Sigmoid colon (tissue), 6 donors: ENCODE measurements at regions not wholly inside any gene's neighbourhood (a gene's known extent, or its start where the extent isn't known, plus 50 kb on each side); places are given as distances from the start of the nearest gene placed in this dataset.

Experiments
- DNase-seq: peaks from one replicate; pipeline ENCODE4 v3.0.0-alpha.2; 2019
- H3K27ac ChIP-seq, 4 donors: fragments of 200-600 bp; sonication (generic); one replicate each; pipeline ENCODE4 v1.5.1; 2016 to 2019; ENCODE audit warnings: mild to moderate bottlenecking in 1 of 4
- H3K27me3 ChIP-seq, 3 donors: fragments of 200-600 bp; sonication (generic); one replicate each; pipeline ENCODE4 v1.5.1; 2019; ENCODE audit warnings: mild to moderate bottlenecking in 1 of 3
- H3K36me3 ChIP-seq, 4 donors: fragments of 200-600 bp; sonication (generic); one replicate each; pipeline ENCODE4 v1.5.1; 2016 to 2019
- H3K4me1 ChIP-seq, 4 donors: fragments of 200-600 bp; sonication (generic); one replicate each; pipeline ENCODE4 v1.5.1; 2017 to 2019
- H3K4me3 ChIP-seq, 4 donors: fragments of 200-600 bp; sonication (generic); one replicate each; pipeline ENCODE4 v1.5.1; 2017 to 2019; ENCODE audit warnings: mild to moderate bottlenecking in 2 of 4, moderate library complexity in 1 of 4
- H3K9me3 ChIP-seq, 4 donors: fragments of 200-600 bp in 3 of 4; sonication (generic) in 3 of 4; one replicate each; pipeline versions ENCODE4 v1.5.1 to v1.6.1; 2013 to 2019
- CTCF ChIP-seq, 4 experiments: fragments of 450-650 bp in 3 of 4; fragments of 200-600 bp in 1 of 4; IDR thresholded peaks; one replicate each; pipeline ENCODE4 v1.5.1; 2016 to 2019; ENCODE audit warnings: antibody characterized with exemption in 4 of 4, mild to moderate bottlenecking in 3 of 4, moderate library complexity in 2 of 4
- EP300 ChIP-seq, 4 donors: sonication (generic); formaldehyde crosslinking; IDR thresholded peaks; one replicate each; pipeline ENCODE4 v1.6.1; 2017; ENCODE audit warnings: antibody characterized with exemption in 4 of 4
- POLR2A ChIP-seq, 2 donors: fragments of 450-650 bp; IDR thresholded peaks; one replicate each; pipeline ENCODE4 v1.6.1; 2016; ENCODE audit warnings: antibody characterized with exemption in 2 of 2, mild to moderate bottlenecking in 2 of 2, moderate library complexity in 2 of 2
- POLR2AphosphoS5 ChIP-seq, 4 donors: sonication (generic); formaldehyde crosslinking; IDR thresholded peaks; one replicate each; pipeline ENCODE4 v1.6.1; 2017; ENCODE audit warnings: antibody characterized with exemption in 4 of 4
- WGBS, 2 donors: extraction: QIAGEN DNeasy Blood & Tissue Kit; methylation state at CpG; one replicate each; pipeline ENCODE4 v1.1.7; 2013; 5-methylcytosine and 5-hydroxymethylcytosine counted together
- intact Hi-C: fragments of 100-400 bp; cut with DNase I; formaldehyde crosslinking; loops from one replicate; pipeline ENCODE4 v1.15.1; 2023
- donor health status: healthy with polysubstance abuse.
- donor health status: healthy.

- no peak for TF ChIP-seq EP300 (IDR thresholded peaks at IDR 0.05)
- TF ChIP-seq POLR2AphosphoS5 (IDR thresholded peaks at IDR 0.05), result peak in 1 of 4 donors; percentile 16
- peak overlapping the region in 1 of 4 donors; percentile 13 for H3K27ac ChIP-seq
Observed at GRCh38 chr5:116652196-116652729, 77.6 kb upstream of the SEMA6A start.

GRCh38 chr5:116651653-116652052 lies 77.0 kb upstream of the SEMA6A start:
- Histone ChIP-seq H3K4me1 (no peaks in the 10 kb centered on the region), H3K9me3 (no peaks in the 10 kb centered on the region), H3K36me3 (no peaks in the 10 kb centered on the region), H3K27ac (no peak overlapping the region), H3K27me3 (no peaks in the 10 kb centered on the region), H3K4me3 (no peak overlapping the region)
- intact Hi-C loops, result no loop called here
- TF ChIP-seq CTCF (IDR thresholded peaks at IDR 0.05) (no peak), POLR2A (IDR thresholded peaks at IDR 0.05) (no peak), POLR2AphosphoS5 (IDR thresholded peaks at IDR 0.05) (no peak), EP300 (IDR thresholded peaks at IDR 0.05) (no peak)
- no peak for DNase-seq
- 81% methylated on average over 3 of the region's 3 CpGs for WGBS, 2 donors

More at GRCh38 chr5:116652196-116652729, 77.6 kb upstream of the SEMA6A start:
- Histone ChIP-seq H3K36me3 (no peaks in the 10 kb centered on the region), H3K9me3 (no peaks in the 10 kb centered on the region), H3K4me3 (no peak overlapping the region), H3K4me1 (no peaks in the 10 kb centered on the region), H3K27me3 (no peaks in the 10 kb centered on the region)
- intact Hi-C loops, result no loop called here
- 69 to 81% methylated on average over 7 of the region's 7 CpGs for WGBS, 2 donors
- peak; percentile 72 for DNase-seq

GRCh38 chr5:116650964-116651363 lies 76.3 kb upstream of the SEMA6A start:
- intact Hi-C loops, result no loop called here
- Histone ChIP-seq H3K36me3 (no peaks in the 10 kb centered on the region), H3K4me1 (no peaks in the 10 kb centered on the region), H3K27me3 (no peaks in the 10 kb centered on the region), H3K27ac (no peak overlapping the region), H3K9me3 (no peaks in the 10 kb centered on the region), H3K4me3 (no peak overlapping the region)
- DNase-seq, result no peak
- 91% methylated on average over 4 of the region's 4 CpGs for WGBS, 2 donors
- TF ChIP-seq EP300 (IDR thresholded peaks at IDR 0.05) (no peak), CTCF (IDR thresholded peaks at IDR 0.05) (no peak), POLR2AphosphoS5 (IDR thresholded peaks at IDR 0.05) (no peak), POLR2A (IDR thresholded peaks at IDR 0.05) (no peak)

- 94 to 96% methylated on average over 7 of the region's 7 CpGs for WGBS, 2 donors
- no peaks in the 10 kb centered on the region for H3K9me3 ChIP-seq
- no peaks in the 10 kb centered on the region for H3K27me3 ChIP-seq
- DNase-seq, result no peak
- H3K4me3 ChIP-seq, result no peak overlapping the region
- TF ChIP-seq CTCF (IDR thresholded peaks at IDR 0.05), result no peak
- no peak for TF ChIP-seq EP300 (IDR thresholded peaks at IDR 0.05)
- no peak for TF ChIP-seq POLR2AphosphoS5 (IDR thresholded peaks at IDR 0.05)
- no peak for TF ChIP-seq POLR2A (IDR thresholded peaks at IDR 0.05)
- no peak overlapping the region for H3K27ac ChIP-seq
- intact Hi-C loops, result no loop called here
- no peaks in the 10 kb centered on the region for H3K4me1 ChIP-seq
- no peaks in the 10 kb centered on the region for H3K36me3 ChIP-seq
Observed at GRCh38 chr5:116650544-116650943, 75.9 kb upstream of the SEMA6A start.

GRCh38 chr5:116646611-116647289 lies 72.1 kb upstream of the SEMA6A start:
- 67 to 85% methylated on average over 10 of the region's 10 CpGs for WGBS, 2 donors
- H3K27me3 ChIP-seq, result no peaks in the 10 kb centered on the region
- no peak overlapping the region for H3K4me3 ChIP-seq
- no peaks in the 10 kb centered on the region for H3K4me1 ChIP-seq
- H3K36me3 ChIP-seq, result no peaks in the 10 kb centered on the region
- no peak for DNase-seq
- no peaks in the 10 kb centered on the region for H3K9me3 ChIP-seq
- intact Hi-C loops, result no loop called here
- H3K27ac ChIP-seq, result no peak overlapping the region
- TF ChIP-seq POLR2A (IDR thresholded peaks at IDR 0.05), result no peak
- no peak for TF ChIP-seq POLR2AphosphoS5 (IDR thresholded peaks at IDR 0.05)
- TF ChIP-seq EP300 (IDR thresholded peaks at IDR 0.05), result no peak
- no peak for TF ChIP-seq CTCF (IDR thresholded peaks at IDR 0.05)
